ENCODE measurements at regions not wholly inside any gene's neighbourhood (a gene's known extent, or its start where the extent isn't known, plus 50 kb on each side); places are given as distances from the start of the nearest gene placed in this dataset.

GRCh38 chr1:109824349-109825115 lies 60.8 kb upstream of the EPS8L3 start (continued):
- no peak for TF ChIP-seq AR (CRISPR knock-in tag; IDR thresholded peaks at IDR 0.05)
- no peak for TF ChIP-seq CTCF (IDR thresholded peaks at IDR 0.05)

GRCh38 chr1:109823543-109824348 lies 60.0 kb upstream of the EPS8L3 start:
- 0 out of 2 replicates have a peak, but pooled peaks cover 4% of the 10 kb centered on the region for H3K9me3 Mint-ChIP-seq
- no peak overlapping the region for H3K27ac Mint-ChIP-seq
- ATAC-seq (peak; percentile 46), DNase-seq (ENCODE audit: low spot score) (no peak)
- H3K27me3 Mint-ChIP-seq (ENCODE audit: low read depth): no peaks in the 10 kb centered on the region
- TF ChIP-seq SMAD4 (CRISPR knock-in tag; IDR thresholded peaks at IDR 0.05) (no peak), ZSCAN18 (CRISPR knock-in tag; IDR thresholded peaks at IDR 0.05) (no peak), GABPB1 (CRISPR knock-in tag; IDR thresholded peaks at IDR 0.05) (peak; percentile 23; the same call in 1 of the 2 replicates)
- no peak overlapping the region for H3K4me3 Mint-ChIP-seq
- ChIA-PET CTCF (interaction anchor here (0.9 to 1.4 kb wide), 2 partner anchors 31 to 161 kb away, joined by 3 to 7 read pairs; partner anchors contain the start of gene AHCYL1), POLR2A (no interaction called here)
- H3K36me3 Mint-ChIP-seq: no peaks in the 10 kb centered on the region
- H3K4me1 Mint-ChIP-seq: peaks cover 9% of the 10 kb centered on the region

- Mint-ChIP-seq H3K9me3 (0 out of 2 replicates have a peak, but pooled peaks cover 4% of the 10 kb centered on the region), H3K4me1 (peaks cover 9% of the 10 kb centered on the region), H3K27ac (no peak overlapping the region), H3K36me3 (no peaks in the 10 kb centered on the region), H3K4me3 (no peak overlapping the region), H3K27me3 (ENCODE audit: low read depth) (no peaks in the 10 kb centered on the region)
- ChIA-PET POLR2A (no interaction called here), CTCF (interaction anchor here (0.9 to 1.4 kb wide), 2 partner anchors 31 to 161 kb away, joined by 3 to 7 read pairs; partner anchors contain the start of gene AHCYL1)
- DNase-seq (ENCODE audit: low spot score): no peak
- ATAC-seq: no peak
- TF ChIP-seq ERG (CRISPR knock-in tag; IDR thresholded peaks at IDR 0.05): no peak
- TF ChIP-seq HMGA2 (CRISPR knock-in tag; IDR thresholded peaks at IDR 0.05): no peak
- no peak for TF ChIP-seq GRHL2 (CRISPR knock-in tag; IDR thresholded peaks at IDR 0.05; ENCODE audit: insufficient replicate concordance, severe bottlenecking)
- TF ChIP-seq TP53 (CRISPR knock-in tag; IDR thresholded peaks at IDR 0.05): no peak
- TF ChIP-seq TCF7 (CRISPR knock-in tag; IDR thresholded peaks at IDR 0.05; ENCODE audit: low read depth): no peak
- TF ChIP-seq E2F4 (CRISPR knock-in tag; IDR thresholded peaks at IDR 0.05; ENCODE audit: borderline replicate concordance, low read depth): no peak
- no peak for TF ChIP-seq ZNF138 (CRISPR knock-in tag; conservative IDR thresholded peaks at IDR 0.05)
- no peak for TF ChIP-seq ZNF121 (CRISPR knock-in tag; IDR thresholded peaks at IDR 0.05)
- no peak for TF ChIP-seq CDX4 (CRISPR knock-in tag; IDR thresholded peaks at IDR 0.05; ENCODE audit: borderline replicate concordance)
- no peak for TF ChIP-seq CBFB (CRISPR knock-in tag; IDR thresholded peaks at IDR 0.05; ENCODE audit: low read depth)
- no peak for TF ChIP-seq ATF6 (CRISPR knock-in tag; IDR thresholded peaks at IDR 0.05)
These were observed 59.2 kb upstream of the EPS8L3 start for GRCh38 chr1:109822749-109823542.
